IgD-negative memory B cell (primary cell): ENCODE measurements at regions not wholly inside any gene's neighbourhood (a gene's known extent, or its start where the extent isn't known, plus 50 kb on each side); places are given as distances from the start of the nearest gene placed in this dataset.
A peak's percentile ranks its signal among the peaks of the same experiment; 100 is the strongest.
"Not testable (repeated sequence)": the region's sequence is repeated elsewhere in the genome, so short reads cannot be mapped to it uniquely, and the experiment has no call there.

Experiments
- H3K27ac Mint-ChIP-seq, 3 donors: one replicate each; pipeline ENCODE4 v1.8.0; 2020 to 2022; ENCODE audit warnings: mild to moderate bottlenecking in 3 of 3, mixed read lengths in 3 of 3, moderate library complexity in 1 of 3
- H3K27me3 Mint-ChIP-seq: one replicate; pipeline ENCODE4 v1.8.0; 2021; ENCODE audit warnings: mixed read lengths
- H3K36me3 Mint-ChIP-seq: one replicate; pipeline ENCODE4 v1.8.0; 2020; ENCODE audit warnings: mild to moderate bottlenecking, mixed read lengths
- H3K4me1 Mint-ChIP-seq, 3 donors: one replicate each; pipeline ENCODE4 v1.8.0; 2020 to 2022; ENCODE audit warnings: mixed read lengths in 3 of 3, mild to moderate bottlenecking in 1 of 3
- H3K4me3 Mint-ChIP-seq, 4 donors: one replicate each; pipeline ENCODE4 v1.8.0; 2020 to 2022; ENCODE audit warnings: mild to moderate bottlenecking in 4 of 4, mixed read lengths in 4 of 4, moderate library complexity in 3 of 4
- H3K9me3 Mint-ChIP-seq, 3 donors: one replicate each; pipeline ENCODE4 v1.8.0; 2020 to 2021; ENCODE audit warnings: mixed read lengths in 3 of 3, mild to moderate bottlenecking in 1 of 3

DNA sequence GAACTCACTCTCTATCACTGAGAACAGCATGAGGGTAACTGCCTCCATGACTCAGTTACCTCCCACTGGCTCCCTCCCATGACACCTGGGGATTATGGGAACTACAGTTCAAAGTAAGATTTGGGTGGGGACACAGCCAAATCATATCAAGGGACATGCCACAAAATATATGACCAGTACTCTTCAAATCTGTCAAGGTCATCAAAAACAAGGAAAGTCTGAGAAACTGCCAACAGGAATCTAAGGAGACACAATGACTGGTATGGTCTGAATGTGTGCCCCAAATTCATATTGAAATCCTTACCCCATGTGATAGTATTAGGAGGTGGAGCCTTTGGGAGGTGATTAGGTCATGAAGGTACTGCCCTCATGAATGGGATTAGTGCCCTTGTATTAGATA is 258.8 kb downstream of the TPBG start:
- no peaks in the 10 kb centered on the region for H3K4me1 Mint-ChIP-seq
- no peaks in the 10 kb centered on the region for H3K36me3 Mint-ChIP-seq
- no peak overlapping the region for H3K27ac Mint-ChIP-seq
- H3K9me3 Mint-ChIP-seq, result peaks cover 0 to 7% (median 5%) of the 10 kb centered on the region in 3 donors
- no peaks in the 10 kb centered on the region for H3K27me3 Mint-ChIP-seq
- no peak overlapping the region for H3K4me3 Mint-ChIP-seq

DNA sequence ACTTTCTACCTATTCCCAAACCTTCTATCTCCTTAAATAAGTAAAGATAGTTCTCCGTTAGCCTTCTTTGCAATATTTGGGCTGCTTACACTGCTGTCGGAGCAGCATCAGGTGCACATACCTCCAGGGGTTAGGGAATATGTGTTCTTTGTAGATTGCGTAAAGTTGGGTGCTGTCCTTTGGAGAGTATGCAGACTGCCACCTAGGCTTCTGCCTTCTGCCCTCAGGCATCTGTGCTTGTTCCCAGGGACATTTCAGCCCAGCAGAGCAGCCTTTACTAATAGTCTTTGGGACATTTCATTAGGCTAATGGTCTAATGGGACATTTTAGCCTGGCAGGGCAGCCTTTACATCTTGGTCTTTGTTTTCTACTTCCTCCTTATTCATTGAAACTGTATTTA is 260.6 kb downstream of the TPBG start:
- peaks cover 0 to 5% (median 5%) of the 10 kb centered on the region in 3 donors for H3K9me3 Mint-ChIP-seq
- H3K36me3 Mint-ChIP-seq, result no peaks in the 10 kb centered on the region
- no peaks in the 10 kb centered on the region for H3K4me1 Mint-ChIP-seq
- no peaks in the 10 kb centered on the region for H3K27me3 Mint-ChIP-seq
- no peak overlapping the region for H3K27ac Mint-ChIP-seq
- no peak overlapping the region for H3K4me3 Mint-ChIP-seq

DNA sequence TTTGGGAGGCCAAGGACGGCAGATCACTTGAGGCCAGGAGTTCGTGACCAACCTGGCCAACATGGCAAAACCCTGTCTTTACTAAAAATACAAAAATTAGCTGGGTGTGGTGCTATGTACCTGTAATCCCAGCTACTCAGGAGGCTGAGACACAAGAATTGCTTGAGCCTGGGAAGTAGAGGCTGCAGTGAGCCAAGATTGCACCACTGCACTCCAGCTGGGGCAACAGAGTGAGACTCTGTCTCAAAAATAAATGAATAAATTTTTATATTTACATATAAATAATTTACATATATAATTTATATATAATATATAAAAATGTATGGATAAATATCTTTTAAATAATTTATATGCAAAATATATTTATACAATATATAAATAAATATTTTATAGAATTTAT is 263.3 kb downstream of the TPBG start:
- not testable (repeated sequence) for H3K9me3 Mint-ChIP-seq, H3K36me3 Mint-ChIP-seq, H3K4me1 Mint-ChIP-seq, H3K4me3 Mint-ChIP-seq, H3K27ac Mint-ChIP-seq, H3K27me3 Mint-ChIP-seq

DNA sequence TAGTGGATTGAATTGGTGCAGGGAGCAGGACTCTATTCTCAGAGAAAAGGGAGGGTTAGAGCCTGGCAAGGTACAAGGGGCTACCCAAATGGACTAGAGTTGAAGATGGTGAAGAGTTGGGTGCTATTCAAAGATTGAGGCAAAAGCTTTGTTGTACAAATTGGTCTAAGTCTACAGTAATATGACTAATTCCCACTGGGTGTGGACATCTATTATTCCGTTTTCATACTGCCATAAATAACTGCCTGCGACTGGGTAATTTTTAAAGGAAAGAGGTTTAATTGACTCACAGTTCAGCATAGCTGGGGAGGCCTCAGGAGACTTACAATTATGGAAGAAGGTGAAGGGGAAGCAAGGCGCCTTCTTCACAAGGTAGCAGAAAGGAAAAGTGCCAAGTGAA is 266.3 kb downstream of the TPBG start:
- Mint-ChIP-seq H3K27ac (no peak overlapping the region), H3K27me3 (no peaks in the 10 kb centered on the region), H3K4me3 (no peak overlapping the region), H3K9me3 (peaks cover 0 to 5% (median 0%) of the 10 kb centered on the region in 3 donors), H3K36me3 (no peaks in the 10 kb centered on the region), H3K4me1 (no peaks in the 10 kb centered on the region)

- Mint-ChIP-seq H3K27ac (no peak overlapping the region), H3K27me3 (no peaks in the 10 kb centered on the region), H3K36me3 (no peaks in the 10 kb centered on the region), H3K9me3 (peaks cover 1 to 24% (median 3%) of the 10 kb centered on the region in 3 donors), H3K4me1 (no peaks in the 10 kb centered on the region), H3K4me3 (no peak overlapping the region)
These were observed 278.1 kb downstream of the TPBG start for GRCh38 chr6:82641677-82642076.

DNA sequence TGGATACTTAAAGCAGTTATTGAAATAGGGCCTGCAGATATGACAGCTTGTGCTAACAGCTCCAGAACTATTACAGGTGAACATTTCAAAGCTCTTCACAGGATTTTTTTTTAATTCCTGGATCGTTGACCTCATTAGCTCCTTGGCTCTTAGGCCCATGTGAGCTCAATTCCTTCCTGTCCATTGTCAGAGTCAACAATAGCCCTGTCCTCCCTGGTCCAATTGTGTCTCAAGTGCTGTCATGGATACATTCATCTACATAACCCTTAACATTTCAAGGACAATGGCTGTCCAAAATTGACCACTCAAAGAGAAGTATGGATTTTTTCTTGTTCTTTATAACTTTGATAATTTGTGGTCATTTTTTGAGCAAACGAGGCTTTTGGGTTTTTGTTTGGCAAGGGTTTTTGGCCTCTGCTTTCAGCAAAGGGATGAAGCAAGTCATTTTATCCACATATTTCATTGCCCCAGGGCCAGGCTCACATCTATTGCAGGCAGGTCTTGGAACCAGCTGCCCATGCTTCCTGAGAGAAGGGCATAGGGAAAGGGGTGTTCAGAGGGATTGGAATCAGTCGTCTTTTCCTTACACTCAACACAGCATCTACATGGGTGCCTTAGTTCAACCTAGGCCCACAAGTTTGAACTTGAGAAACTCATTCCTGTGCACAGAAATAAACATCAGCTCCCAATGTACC is 282.1 kb downstream of the TPBG start:
- Mint-ChIP-seq H3K4me1 (no peaks in the 10 kb centered on the region), H3K27ac (no peak overlapping the region), H3K9me3 (peaks cover 2 to 15% (median 3%) of the 10 kb centered on the region in 3 donors), H3K4me3 (no peak overlapping the region), H3K27me3 (no peaks in the 10 kb centered on the region), H3K36me3 (no peaks in the 10 kb centered on the region)

DNA sequence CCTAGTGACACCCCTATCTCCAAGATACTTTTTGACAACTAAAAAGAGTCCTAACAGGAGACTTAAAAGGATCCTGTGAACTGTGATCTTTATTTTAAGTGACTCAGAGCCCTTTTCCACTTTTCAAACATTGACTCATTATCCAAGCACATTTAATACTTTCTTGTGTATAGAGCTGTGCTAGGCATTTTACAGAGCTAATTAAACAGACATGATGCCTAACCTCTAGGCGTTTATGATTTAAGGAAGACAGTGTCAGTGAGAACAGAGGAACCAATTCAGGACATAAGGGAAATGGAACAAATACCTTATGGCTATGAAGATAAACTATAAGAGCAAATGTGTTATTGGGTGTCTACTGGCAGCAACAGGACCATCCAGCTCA is 282.6 kb downstream of the TPBG start:
- Mint-ChIP-seq H3K4me3 (no peak overlapping the region), H3K27ac (no peak overlapping the region), H3K4me1 (no peaks in the 10 kb centered on the region), H3K27me3 (no peaks in the 10 kb centered on the region), H3K36me3 (no peaks in the 10 kb centered on the region), H3K9me3 (peaks cover 2 to 11% (median 3%) of the 10 kb centered on the region in 3 donors)

- Mint-ChIP-seq H3K4me3 (no peak overlapping the region), H3K27me3 (no peaks in the 10 kb centered on the region), H3K4me1 (no peaks in the 10 kb centered on the region), H3K9me3 (peaks cover 0 to 3% (median 2%) of the 10 kb centered on the region in 3 donors), H3K36me3 (no peaks in the 10 kb centered on the region), H3K27ac (no peak overlapping the region)
These were observed 288.3 kb downstream of the TPBG start for GRCh38 chr6:82651845-82652335.

- Mint-ChIP-seq H3K27ac (no peak overlapping the region), H3K36me3 (peaks cover 2% of the 10 kb centered on the region), H3K4me1 (no peaks in the 10 kb centered on the region), H3K9me3 (peaks cover 2 to 9% (median 4%) of the 10 kb centered on the region in 3 donors), H3K4me3 (no peak overlapping the region), H3K27me3 (no peaks in the 10 kb centered on the region)
These were observed 315.6 kb downstream of the TPBG start for GRCh38 chr6:82679232-82679631.

DNA sequence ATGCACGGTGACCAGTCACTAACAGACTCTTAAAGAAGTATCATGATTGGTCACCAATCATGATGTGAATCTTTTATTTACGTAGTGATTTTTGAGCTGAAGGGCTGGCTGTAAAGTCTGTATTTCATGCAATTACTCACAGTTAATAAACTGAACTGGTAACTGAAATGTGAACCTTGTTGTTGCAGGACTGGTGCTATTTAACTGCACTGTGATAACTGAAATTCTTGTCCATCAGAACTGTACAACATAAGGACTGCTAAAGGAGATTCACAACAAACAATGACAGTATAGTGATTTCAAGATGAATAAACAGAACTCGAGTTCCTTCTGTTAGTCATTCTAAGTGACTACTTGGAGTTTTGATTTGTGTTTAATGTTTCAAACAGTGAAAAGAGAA is 316.6 kb downstream of the TPBG start:
- H3K4me1 Mint-ChIP-seq, result no peaks in the 10 kb centered on the region
- H3K4me3 Mint-ChIP-seq, result no peak overlapping the region
- no peak overlapping the region for H3K27ac Mint-ChIP-seq
- peaks cover 2 to 9% (median 4%) of the 10 kb centered on the region in 3 donors for H3K9me3 Mint-ChIP-seq
- no peaks in the 10 kb centered on the region for H3K27me3 Mint-ChIP-seq
- H3K36me3 Mint-ChIP-seq, result peaks cover 2% of the 10 kb centered on the region

GRCh38 chr6:82681119-82681714 is 317.6 kb downstream of the TPBG start:
- peaks cover 2% of the 10 kb centered on the region for H3K36me3 Mint-ChIP-seq
- no peak overlapping the region for H3K4me3 Mint-ChIP-seq
- no peaks in the 10 kb centered on the region for H3K27me3 Mint-ChIP-seq
- no peaks in the 10 kb centered on the region for H3K4me1 Mint-ChIP-seq
- peaks cover 2 to 9% (median 3%) of the 10 kb centered on the region in 3 donors for H3K9me3 Mint-ChIP-seq
- H3K27ac Mint-ChIP-seq, result no peak overlapping the region

DNA sequence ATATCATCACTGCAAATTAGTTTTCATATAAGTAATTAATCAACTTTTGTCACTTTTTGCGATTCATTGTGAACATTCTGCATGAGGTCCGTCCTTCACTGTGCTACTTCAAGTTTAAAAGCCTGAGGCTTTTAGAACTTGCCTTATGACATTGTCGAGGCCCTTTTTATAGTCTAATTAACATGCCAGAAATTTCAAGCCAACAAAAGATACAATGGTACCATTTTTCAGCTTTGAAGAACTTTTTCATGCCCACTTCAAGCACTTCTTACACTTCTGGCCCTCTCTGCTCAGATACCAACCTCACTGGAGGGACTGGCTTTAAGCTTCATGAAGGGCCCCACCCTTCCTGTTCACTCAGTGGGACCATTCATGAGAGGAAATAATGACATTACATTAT is 323.1 kb downstream of the TPBG start:
- Mint-ChIP-seq H3K36me3 (no peaks in the 10 kb centered on the region), H3K27me3 (no peaks in the 10 kb centered on the region), H3K4me3 (no peak overlapping the region), H3K9me3 (no peaks in the 10 kb centered on the region), H3K27ac (no peak overlapping the region), H3K4me1 (no peaks in the 10 kb centered on the region)

GRCh38 chr6:82687855-82688254 is 324.2 kb downstream of the TPBG start:
- no peaks in the 10 kb centered on the region for H3K4me1 Mint-ChIP-seq
- no peaks in the 10 kb centered on the region for H3K27me3 Mint-ChIP-seq
- no peaks in the 10 kb centered on the region for H3K9me3 Mint-ChIP-seq
- peak overlapping the region in 1 of 3 donors; percentile 13 for H3K27ac Mint-ChIP-seq
- H3K4me3 Mint-ChIP-seq, result no peak overlapping the region
- H3K36me3 Mint-ChIP-seq, result no peaks in the 10 kb centered on the region

- H3K36me3 Mint-ChIP-seq, result no peaks in the 10 kb centered on the region
- no peak overlapping the region for H3K4me3 Mint-ChIP-seq
- H3K9me3 Mint-ChIP-seq, result no peaks in the 10 kb centered on the region
- H3K27ac Mint-ChIP-seq, result no peak overlapping the region
- H3K4me1 Mint-ChIP-seq, result no peaks in the 10 kb centered on the region
- no peaks in the 10 kb centered on the region for H3K27me3 Mint-ChIP-seq
These were observed 326.7 kb downstream of the TPBG start for GRCh38 chr6:82690283-82690682.

- Mint-ChIP-seq H3K4me1 (no peaks in the 10 kb centered on the region), H3K9me3 (no peaks in the 10 kb centered on the region), H3K4me3 (no peak overlapping the region), H3K27me3 (no peaks in the 10 kb centered on the region), H3K27ac (no peak overlapping the region), H3K36me3 (no peaks in the 10 kb centered on the region)
These were observed 328.4 kb downstream of the TPBG start for GRCh38 chr6:82691997-82692396.

- Mint-ChIP-seq H3K27ac (no peak overlapping the region), H3K4me1 (no peaks in the 10 kb centered on the region), H3K9me3 (no peaks in the 10 kb centered on the region), H3K36me3 (no peaks in the 10 kb centered on the region), H3K27me3 (no peaks in the 10 kb centered on the region), H3K4me3 (no peak overlapping the region)
These were observed 329.5 kb downstream of the TPBG start for GRCh38 chr6:82693094-82693493.
